ENCODE measurements at regions not wholly inside any gene's neighbourhood (a gene's known extent, or its start where the extent isn't known, plus 50 kb on each side); places are given as distances from the start of the nearest gene placed in this dataset.

- no peak overlapping the region for H3K27ac Mint-ChIP-seq (ENCODE audit: unreplicated experiment)
- H3K79me2 ChIP-seq (ENCODE audit: insufficient read depth, low read length), result no peaks in the 10 kb centered on the region
- H3K27ac ChIP-seq (ENCODE audit: low read depth, low read length), result no peak overlapping the region
- no peak for DNase-seq (ENCODE audit: low read depth)
- H2AFZ ChIP-seq (ENCODE audit: low read depth, low read length), result no peak overlapping the region
- FAIRE-seq, result no peak
- no peaks in the 10 kb centered on the region for H3K4me1 Mint-ChIP-seq (ENCODE audit: low read depth, unreplicated experiment)
- H3K4me1 ChIP-seq (ENCODE audit: insufficient read depth, low read length), result no peaks in the 10 kb centered on the region
- no peak overlapping the region for H3K4me3 ChIP-seq (ENCODE audit: insufficient read depth, low read depth, low read length)
- no peaks in the 10 kb centered on the region for H4K20me1 ChIP-seq (ENCODE audit: insufficient read depth, low read length)
- H3K4me3 Mint-ChIP-seq (ENCODE audit: unreplicated experiment), result no peak overlapping the region
- TF ChIP-seq EZH2 (IDR thresholded peaks at IDR 0.05; ENCODE audit: insufficient read depth, low read length) (no peak), CTCF (IDR thresholded peaks at IDR 0.05; ENCODE audit: insufficient read depth, low read depth, low read length) (no peak)
- peaks cover 3% of the 10 kb centered on the region for H3K9me3 Mint-ChIP-seq (ENCODE audit: unreplicated experiment)
- no peaks in the 10 kb centered on the region for H3K27me3 ChIP-seq (ENCODE audit: insufficient read depth, low read length)
- H3K9ac ChIP-seq (ENCODE audit: low read length), result no peak overlapping the region
- no peaks in the 10 kb centered on the region for H3K9me3 ChIP-seq (ENCODE audit: insufficient read depth, low read depth, low read length)
- no peaks in the 10 kb centered on the region for H3K36me3 ChIP-seq (ENCODE audit: insufficient read depth, low read length)
- peaks cover 2% of the 10 kb centered on the region for H3K27me3 Mint-ChIP-seq (ENCODE audit: low read depth, unreplicated experiment)
- H3K36me3 Mint-ChIP-seq (ENCODE audit: low read depth, unreplicated experiment), result no peaks in the 10 kb centered on the region
- no peak overlapping the region for H3K4me2 ChIP-seq (ENCODE audit: low read length)
Measured at GRCh38 chr1:244291236-244292201, 160.2 kb downstream of the ADSS2 start.

- H4K20me1 ChIP-seq (ENCODE audit: insufficient read depth, low read length), result no peaks in the 10 kb centered on the region
- no peak overlapping the region for H3K27ac ChIP-seq (ENCODE audit: low read depth, low read length)
- no peaks in the 10 kb centered on the region for H3K27me3 ChIP-seq (ENCODE audit: insufficient read depth, low read length)
- Mint-ChIP-seq H3K27ac (ENCODE audit: unreplicated experiment) (no peak overlapping the region), H3K27me3 (ENCODE audit: low read depth, unreplicated experiment) (peaks cover 4% of the 10 kb centered on the region), H3K4me3 (ENCODE audit: unreplicated experiment) (no peak overlapping the region), H3K36me3 (ENCODE audit: low read depth, unreplicated experiment) (no peaks in the 10 kb centered on the region), H3K9me3 (ENCODE audit: unreplicated experiment) (no peaks in the 10 kb centered on the region), H3K4me1 (ENCODE audit: low read depth, unreplicated experiment) (peaks cover 5% of the 10 kb centered on the region)
- H3K79me2 ChIP-seq (ENCODE audit: insufficient read depth, low read length), result no peaks in the 10 kb centered on the region
- H3K4me2 ChIP-seq (ENCODE audit: low read length), result no peak overlapping the region
- no peak overlapping the region for H3K9ac ChIP-seq (ENCODE audit: low read length)
- DNase-seq (ENCODE audit: low read depth), result no peak
- no peaks in the 10 kb centered on the region for H3K9me3 ChIP-seq (ENCODE audit: insufficient read depth, low read depth, low read length)
- no peak overlapping the region for H3K4me3 ChIP-seq (ENCODE audit: insufficient read depth, low read depth, low read length)
- no peaks in the 10 kb centered on the region for H3K36me3 ChIP-seq (ENCODE audit: insufficient read depth, low read length)
- peaks cover 3% of the 10 kb centered on the region for H3K4me1 ChIP-seq (ENCODE audit: insufficient read depth, low read length)
- no peak overlapping the region for H2AFZ ChIP-seq (ENCODE audit: low read depth, low read length)
- FAIRE-seq, result no peak
- no peak for TF ChIP-seq EZH2 (IDR thresholded peaks at IDR 0.05; ENCODE audit: insufficient read depth, low read length)
- TF ChIP-seq CTCF (IDR thresholded peaks at IDR 0.05; ENCODE audit: insufficient read depth, low read depth, low read length), result no peak
Measured at GRCh38 chr1:244294599-244295224, 157.0 kb downstream of the ADSS2 start.
